HL-60 (cell line): ENCODE measurements at regions not wholly inside any gene's neighbourhood (a gene's known extent, or its start where the extent isn't known, plus 50 kb on each side); places are given as distances from the start of the nearest gene placed in this dataset.

Experiments used
- DNase-seq, 2 experiments: peaks; one replicate each; pipeline ENCODE4 v3.0.0-alpha.2; 2010 to 2020; ENCODE audit warnings: low read depth in 1 of 2, low spot score in 1 of 2
- H3K27ac ChIP-seq: fragments of 250-450 bp; sonication (Bioruptor Pico); replicated peaks from 2 replicates; pipeline ENCODE4 v1.5.1; 2020; ENCODE audit warnings: mild to moderate bottlenecking, moderate library complexity
- H3K27me3 ChIP-seq: fragments of 250-450 bp; sonication (Bioruptor Pico); 2 replicates; pipeline ENCODE4 v1.5.1; 2021; ENCODE audit warnings: mild to moderate bottlenecking, moderate library complexity; ENCODE audit not compliant: insufficient read depth, poor library complexity, severe bottlenecking
- H3K4me3 ChIP-seq: replicated peaks from 2 replicates; pipeline ENCODE4 v1.5.1; 2011; ENCODE audit warnings: mild to moderate bottlenecking, control low read depth, low read length; ENCODE audit not compliant: insufficient read depth
- CTCF ChIP-seq: IDR thresholded peaks from one replicate; pipeline ENCODE4 v1.5.1; 2011; ENCODE audit warnings: low read length, control low read depth, inconsistent platforms; ENCODE audit not compliant: insufficient read depth
- GABPA ChIP-seq: IDR thresholded peaks from 2 replicates; pipeline ENCODE4 v1.6.1; 2012; ENCODE audit warnings: low read depth
- POLR2AphosphoS5 ChIP-seq: IDR thresholded peaks from 2 replicates; pipeline ENCODE4 v1.6.1; 2012; ENCODE audit warnings: low read depth
- SPI1 ChIP-seq: IDR thresholded peaks from 2 replicates; pipeline ENCODE4 v1.6.1; 2012; ENCODE audit warnings: low read depth, mild to moderate bottlenecking, borderline replicate concordance
- TF ChIP-seq, protein P1 (sequence below): IDR thresholded peaks from 2 replicates; pipeline ENCODE4 v1.6.1; 2012; ENCODE audit warnings: low read depth; ENCODE audit not compliant: insufficient replicate concordance

DNA sequence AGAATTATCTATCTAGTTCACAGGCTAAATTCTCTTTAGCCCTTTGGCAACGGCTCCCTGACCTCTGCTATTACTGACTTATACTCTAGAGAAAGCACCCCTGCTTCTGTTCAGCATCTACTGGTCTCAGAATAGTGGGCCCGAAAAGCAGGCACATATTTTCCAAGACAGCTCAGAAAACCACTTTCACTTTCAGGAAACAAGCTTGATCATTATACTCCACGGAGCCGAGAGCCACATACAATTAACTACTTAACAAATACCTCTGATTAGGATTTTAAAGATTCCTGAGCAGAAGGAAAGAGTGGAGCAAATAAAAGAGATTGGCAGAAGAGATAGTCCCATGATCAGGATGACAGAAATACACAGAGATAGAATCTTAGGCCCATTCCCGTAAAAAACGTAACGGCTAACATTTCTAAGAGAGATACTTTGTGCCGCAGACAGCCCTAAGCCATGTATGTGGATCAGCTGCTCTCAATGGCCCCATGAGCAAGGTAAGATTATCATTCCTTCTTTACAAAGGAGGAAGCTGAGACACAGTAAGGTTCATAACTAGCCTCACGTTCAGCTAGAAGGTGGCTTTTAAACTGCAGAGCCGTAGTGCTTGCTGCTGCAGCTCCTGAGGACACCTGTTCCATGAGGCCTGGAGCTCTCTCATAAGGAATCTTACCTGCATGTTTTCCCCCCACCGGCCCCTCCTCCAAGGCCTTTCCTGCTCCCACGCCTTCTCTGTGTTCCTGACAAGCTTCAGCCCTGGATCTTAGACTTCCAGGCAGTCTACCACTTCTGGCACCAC lies 227.2 kb downstream of the FOXO1 start:
- Histone ChIP-seq H3K27ac (no peak overlapping the region), H3K27me3 (no peaks in the 10 kb centered on the region), H3K4me3 (no peak overlapping the region)
- no peak for DNase-seq
- TF ChIP-seq SPI1 (no peak), CTCF (no peak), POLR2AphosphoS5 (no peak), GABPA (no peak)
- TF ChIP-seq, protein P1, sequence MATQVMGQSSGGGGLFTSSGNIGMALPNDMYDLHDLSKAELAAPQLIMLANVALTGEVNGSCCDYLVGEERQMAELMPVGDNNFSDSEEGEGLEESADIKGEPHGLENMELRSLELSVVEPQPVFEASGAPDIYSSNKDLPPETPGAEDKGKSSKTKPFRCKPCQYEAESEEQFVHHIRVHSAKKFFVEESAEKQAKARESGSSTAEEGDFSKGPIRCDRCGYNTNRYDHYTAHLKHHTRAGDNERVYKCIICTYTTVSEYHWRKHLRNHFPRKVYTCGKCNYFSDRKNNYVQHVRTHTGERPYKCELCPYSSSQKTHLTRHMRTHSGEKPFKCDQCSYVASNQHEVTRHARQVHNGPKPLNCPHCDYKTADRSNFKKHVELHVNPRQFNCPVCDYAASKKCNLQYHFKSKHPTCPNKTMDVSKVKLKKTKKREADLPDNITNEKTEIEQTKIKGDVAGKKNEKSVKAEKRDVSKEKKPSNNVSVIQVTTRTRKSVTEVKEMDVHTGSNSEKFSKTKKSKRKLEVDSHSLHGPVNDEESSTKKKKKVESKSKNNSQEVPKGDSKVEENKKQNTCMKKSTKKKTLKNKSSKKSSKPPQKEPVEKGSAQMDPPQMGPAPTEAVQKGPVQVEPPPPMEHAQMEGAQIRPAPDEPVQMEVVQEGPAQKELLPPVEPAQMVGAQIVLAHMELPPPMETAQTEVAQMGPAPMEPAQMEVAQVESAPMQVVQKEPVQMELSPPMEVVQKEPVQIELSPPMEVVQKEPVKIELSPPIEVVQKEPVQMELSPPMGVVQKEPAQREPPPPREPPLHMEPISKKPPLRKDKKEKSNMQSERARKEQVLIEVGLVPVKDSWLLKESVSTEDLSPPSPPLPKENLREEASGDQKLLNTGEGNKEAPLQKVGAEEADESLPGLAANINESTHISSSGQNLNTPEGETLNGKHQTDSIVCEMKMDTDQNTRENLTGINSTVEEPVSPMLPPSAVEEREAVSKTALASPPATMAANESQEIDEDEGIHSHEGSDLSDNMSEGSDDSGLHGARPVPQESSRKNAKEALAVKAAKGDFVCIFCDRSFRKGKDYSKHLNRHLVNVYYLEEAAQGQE: no peak

DNA sequence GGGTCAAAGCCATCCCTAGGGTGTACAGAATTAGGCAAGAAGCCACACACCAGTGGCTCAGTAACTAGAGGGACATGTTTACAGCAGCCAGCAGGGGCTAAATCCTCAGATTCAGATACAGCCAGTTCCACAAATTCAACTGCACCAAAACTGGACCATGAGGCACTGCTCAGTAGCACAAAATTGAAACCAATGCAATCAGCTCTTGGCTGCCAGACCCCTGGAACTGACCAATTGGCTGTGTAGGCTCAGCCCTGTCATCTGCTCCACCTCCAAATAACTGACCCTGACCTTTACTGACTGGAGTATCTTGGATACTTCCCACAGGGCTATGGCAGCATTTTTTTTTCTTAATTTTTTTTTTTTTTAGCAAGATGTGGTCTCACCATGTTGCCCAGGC lies 226.5 kb downstream of the FOXO1 start:
- no peak for TF ChIP-seq SPI1
- no peak for TF ChIP-seq POLR2AphosphoS5
- no peak for TF ChIP-seq CTCF
- TF ChIP-seq, protein P1: no peak
- no peak for TF ChIP-seq GABPA
- Histone ChIP-seq H3K27ac (no peak overlapping the region), H3K27me3 (no peaks in the 10 kb centered on the region), H3K4me3 (no peak overlapping the region)
- no peak for DNase-seq

DNA sequence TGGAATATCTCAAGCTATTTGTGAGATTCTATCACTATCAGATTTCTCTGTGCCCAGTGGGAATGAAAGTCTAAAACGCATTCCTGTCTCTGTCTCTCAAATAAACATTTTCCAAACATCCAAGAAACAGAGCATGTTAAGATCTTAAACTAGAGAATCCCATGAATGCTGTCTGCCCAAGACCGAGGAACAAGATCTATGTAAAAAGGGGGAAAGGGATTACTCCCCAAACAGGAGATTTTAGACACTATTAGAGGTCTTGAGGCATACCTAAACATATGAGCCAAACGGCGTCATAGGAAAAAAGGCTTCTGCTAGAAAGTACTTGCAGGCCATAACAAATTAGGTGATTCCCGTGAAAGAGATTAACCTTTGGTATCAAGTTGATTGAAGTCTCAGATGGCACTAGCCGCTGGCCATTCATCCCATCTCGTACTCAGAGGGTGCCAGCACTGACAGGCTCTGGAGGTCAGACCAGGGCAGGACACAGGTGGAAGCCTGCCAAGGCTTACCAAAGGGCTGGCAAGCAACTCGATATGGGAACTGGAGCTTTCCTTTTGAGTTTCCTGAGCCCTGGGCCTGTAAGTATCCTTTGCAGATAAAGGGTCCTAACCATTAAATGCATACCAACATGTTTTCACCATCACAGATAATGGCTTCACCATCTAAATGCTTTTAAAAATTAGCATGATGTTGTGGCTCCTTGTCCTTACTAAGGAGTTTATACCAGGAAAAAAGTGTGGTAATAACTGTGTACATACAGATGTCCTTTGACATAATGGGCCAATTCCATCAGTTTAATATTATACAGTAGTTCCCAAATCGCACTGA lies 225.2 kb downstream of the FOXO1 start:
- Histone ChIP-seq H3K4me3 (no peak overlapping the region), H3K27me3 (no peaks in the 10 kb centered on the region), H3K27ac (no peak overlapping the region)
- no peak for TF ChIP-seq POLR2AphosphoS5
- TF ChIP-seq, protein P1: no peak
- no peak for TF ChIP-seq GABPA
- TF ChIP-seq SPI1: no peak
- TF ChIP-seq CTCF: no peak
- DNase-seq: no peak
